Stimulated activated CD4-positive, alpha-beta T cell treated with anti-CD3 and anti-CD28 coated beads, TNF-alpha, amount 100 ng/mL, for 4 hours (primary cell): ENCODE measurements at regions not wholly inside any gene's neighbourhood (a gene's known extent, or its start where the extent isn't known, plus 50 kb on each side); places are given as distances from the start of the nearest gene placed in this dataset.
"Not testable (repeated sequence)": the region's sequence is repeated elsewhere in the genome, so short reads cannot be mapped to it uniquely, and the experiment has no call there.

Experiments used
- DNase-seq, 3 experiments: peaks; one replicate each; pipeline ENCODE4 v3.0.0-alpha.2; 2020; ENCODE audit warnings: low read depth in 3 of 3

GRCh38 chr2:14047491-14047890 is 585.0 kb upstream of the LRATD1 start:
- no peak for DNase-seq

DNA sequence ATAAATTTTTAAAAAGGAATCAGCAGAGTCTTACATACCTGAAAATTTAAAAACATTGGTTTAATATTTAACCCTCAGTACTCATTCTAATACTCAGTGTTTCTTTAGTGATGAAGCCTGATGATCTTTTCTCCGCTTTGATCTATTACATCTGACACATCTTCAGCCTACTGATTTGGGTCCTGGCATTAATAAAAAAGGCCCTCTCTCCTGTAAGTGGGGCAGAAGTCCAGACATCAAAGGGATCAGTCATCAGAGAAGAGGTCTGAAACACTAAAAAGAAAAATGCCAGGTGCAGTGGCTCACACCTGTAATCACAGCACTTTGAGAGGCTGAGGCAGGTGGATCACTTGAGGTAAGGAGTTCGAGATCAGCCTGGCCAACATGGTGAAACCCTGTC is 581.1 kb upstream of the LRATD1 start:
- DNase-seq: no peak

GRCh38 chr2:14053105-14053504 is 579.4 kb upstream of the LRATD1 start:
- DNase-seq: no peak

- no peak for DNase-seq
Observed at GRCh38 chr2:14064346-14064745, 568.2 kb upstream of the LRATD1 start.

DNA sequence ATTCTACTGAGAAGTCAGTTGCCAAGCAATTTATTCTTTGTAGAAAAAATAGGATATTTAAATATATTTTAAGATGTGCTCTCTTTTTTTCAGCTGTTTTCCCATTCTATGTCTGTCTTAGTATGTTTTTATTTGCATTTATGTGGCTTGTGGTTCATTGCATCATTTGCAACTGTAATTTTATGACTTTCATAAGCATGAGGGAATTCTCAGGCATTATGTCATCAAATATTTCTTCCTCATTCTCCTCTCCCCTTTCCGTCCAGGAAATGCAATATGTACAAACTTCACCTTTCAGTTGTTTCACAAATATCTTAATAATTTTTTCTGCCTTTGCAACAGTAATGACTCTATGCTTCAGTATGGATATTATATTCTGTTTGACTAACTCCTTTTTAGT is 560.2 kb upstream of the LRATD1 start:
- DNase-seq: no peak

DNA sequence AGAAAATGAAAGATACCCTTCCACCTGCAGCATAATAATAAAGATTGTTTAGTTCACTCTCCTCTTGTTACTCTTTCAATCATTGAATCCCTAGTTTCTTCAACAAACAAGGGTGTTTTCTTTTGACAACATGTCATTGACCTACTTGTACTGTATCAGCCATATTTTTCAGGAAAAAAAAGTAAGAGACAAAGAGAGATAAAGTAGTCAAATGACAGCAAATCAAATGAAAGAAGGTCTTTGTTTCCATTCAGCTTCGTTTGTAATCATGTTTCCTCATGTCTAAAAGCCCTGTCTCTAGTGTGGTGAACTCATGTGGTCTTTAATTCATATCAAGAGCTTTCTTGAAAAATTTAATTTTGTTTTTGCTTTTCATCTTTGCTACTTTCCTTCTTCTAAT is 557.8 kb upstream of the LRATD1 start:
- no peak for DNase-seq

- DNase-seq: no peak
Observed at GRCh38 chr2:14079576-14079975, 552.9 kb upstream of the LRATD1 start.

DNA sequence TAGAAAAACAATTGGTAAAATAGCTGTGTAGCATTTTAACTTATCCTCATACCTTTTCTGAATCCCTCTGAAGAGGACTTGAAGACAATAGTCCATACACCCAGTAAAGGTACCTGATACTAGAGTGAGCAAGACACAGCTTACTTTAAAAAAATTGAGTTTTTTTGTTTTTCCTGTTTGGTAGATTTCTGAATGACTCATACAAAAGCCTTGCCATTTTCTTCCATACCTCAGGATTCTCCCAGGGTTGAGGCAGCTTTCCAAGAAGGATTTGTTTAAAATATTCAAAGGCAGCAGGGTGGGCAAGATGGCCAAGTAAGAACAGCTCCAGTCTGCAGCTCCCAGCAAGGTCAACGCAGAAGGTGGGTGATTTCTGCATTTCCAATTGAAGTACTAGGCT is 551.0 kb upstream of the LRATD1 start:
- no peak for DNase-seq

DNA sequence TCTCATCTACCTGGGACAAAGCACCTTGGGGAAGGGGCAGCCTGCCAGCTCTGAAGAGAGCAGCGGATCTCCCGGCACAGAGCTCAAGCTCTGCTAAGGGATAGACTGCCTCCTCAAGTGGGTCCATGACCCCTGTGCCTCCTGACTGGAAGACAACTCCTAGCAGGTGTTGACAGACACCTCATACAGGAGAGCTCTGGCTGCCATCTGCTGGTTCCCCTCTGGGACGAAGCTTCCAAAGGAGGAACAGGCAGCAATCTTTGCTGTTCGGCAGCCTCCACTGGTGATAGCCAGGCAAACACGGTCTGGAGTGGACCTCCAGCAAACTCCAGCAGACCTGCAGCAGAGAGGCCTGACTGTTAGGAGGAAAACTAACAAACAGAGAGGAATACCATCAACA is 549.9 kb upstream of the LRATD1 start:
- no peak for DNase-seq

DNA sequence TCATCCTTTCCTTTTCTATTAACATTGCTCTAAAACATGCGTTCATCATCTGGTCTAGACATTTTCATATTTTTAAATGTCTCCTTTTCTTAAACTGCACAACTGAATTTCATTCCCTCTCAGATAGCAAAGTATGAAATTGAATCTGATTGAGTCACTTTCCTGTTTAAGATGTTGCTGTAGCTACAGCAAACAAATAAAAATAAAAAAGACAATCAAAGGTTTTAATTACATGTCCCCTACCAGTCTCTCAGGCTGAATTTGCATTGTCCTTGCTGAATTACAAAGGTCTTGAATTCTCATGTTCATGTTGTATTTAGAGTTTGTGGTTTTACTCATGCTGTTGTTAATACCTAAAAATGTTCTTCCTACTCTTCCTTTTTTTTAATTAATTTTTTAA is 537.9 kb upstream of the LRATD1 start:
- DNase-seq: no peak

DNA sequence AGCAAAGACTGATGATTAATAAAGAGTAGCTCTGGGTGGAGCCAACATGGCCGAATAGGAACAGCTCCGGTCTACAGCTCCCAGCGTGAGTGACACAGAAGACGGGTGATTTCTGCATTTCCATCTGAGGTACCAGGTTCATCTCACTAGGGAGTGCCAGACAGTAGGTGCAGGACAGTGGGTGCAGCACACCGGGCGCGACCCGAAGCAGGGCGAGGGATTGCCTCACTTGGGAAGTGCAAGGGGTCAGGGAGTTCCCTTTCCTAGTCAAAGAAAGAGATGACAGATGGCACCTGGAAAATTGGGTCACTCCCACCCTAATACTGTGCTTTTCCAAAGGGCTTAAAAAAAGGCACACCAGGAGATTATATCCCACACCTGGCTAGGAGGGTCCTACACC is 533.4 kb upstream of the LRATD1 start:
- not testable (repeated sequence) for DNase-seq

DNA sequence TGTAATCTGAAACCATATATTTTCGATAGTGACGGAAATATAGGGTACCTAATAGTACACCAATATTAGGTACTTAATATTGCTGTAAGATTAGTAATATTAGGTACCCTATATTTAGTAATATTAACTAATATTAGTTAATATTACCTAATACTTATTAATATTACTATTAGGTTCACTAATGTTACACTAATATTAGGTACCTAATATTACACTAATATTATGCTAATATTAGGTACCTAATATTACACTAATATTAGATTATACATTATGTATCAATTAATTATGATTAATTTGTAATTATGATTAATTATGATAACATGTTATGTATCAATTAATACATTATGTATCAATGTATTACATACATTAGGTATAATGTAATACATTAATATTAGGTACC is 518.2 kb upstream of the LRATD1 start:
- no peak for DNase-seq

DNA sequence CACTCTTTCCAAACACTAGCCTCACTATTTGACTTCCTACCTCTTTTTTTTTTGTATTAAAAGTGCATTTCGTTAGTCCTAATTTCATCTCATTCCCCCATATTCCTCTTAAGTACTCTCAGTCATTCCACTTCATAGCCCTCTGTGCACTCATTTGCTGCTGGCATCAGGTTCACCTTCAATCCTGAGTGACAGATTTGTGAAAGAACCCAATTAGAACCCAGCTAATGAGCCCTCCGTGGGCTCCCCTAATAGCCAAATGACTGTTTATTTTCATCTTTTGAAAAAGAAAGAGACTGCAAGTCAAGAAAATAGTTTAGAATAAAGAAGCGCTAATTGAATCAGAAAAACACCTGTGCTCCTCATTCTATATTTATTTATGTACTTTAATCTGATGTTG is 512.1 kb upstream of the LRATD1 start:
- no peak for DNase-seq

- DNase-seq: no peak
Observed at GRCh38 chr2:14123436-14124103, 508.9 kb upstream of the LRATD1 start.

GRCh38 chr2:14125624-14126293 is 506.8 kb upstream of the LRATD1 start:
- no peak for DNase-seq

DNA sequence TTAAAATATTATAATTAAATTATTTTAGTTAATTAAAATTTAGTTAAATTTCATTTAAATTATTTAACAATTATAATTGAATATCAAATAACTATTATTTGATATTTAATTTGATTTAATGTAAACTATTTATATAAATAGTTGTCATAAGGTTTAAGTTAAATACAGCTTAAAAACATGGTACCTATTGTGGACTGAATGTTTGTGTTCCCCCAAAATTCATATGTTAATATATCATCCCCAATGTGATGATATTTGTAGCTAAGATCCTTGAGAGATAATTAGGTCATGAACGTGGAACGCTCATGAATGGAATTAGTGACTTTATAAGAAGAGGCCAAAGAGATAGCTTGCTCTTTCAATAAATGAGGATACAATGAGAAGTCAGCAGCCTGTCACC is 505.7 kb upstream of the LRATD1 start:
- DNase-seq: no peak

DNA sequence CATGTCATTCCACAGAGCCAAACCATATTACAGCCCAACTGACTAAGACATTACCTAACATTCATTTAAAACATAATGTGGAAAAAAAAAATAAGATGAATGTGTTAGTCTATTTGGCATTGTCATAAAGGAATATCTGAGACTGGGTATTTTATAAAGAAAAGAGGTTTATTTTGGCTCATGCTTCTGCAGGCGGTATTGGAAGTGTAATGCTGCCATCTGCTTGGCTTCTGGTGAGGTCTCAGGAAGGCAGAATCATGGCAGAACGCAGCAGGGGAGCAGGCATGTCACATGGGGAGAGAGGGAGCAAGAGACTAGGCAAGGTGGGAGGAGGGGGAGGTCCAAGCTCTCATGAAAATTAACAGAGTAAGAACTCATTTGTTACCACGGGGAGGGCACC is 504.8 kb upstream of the LRATD1 start:
- no peak for DNase-seq

DNA sequence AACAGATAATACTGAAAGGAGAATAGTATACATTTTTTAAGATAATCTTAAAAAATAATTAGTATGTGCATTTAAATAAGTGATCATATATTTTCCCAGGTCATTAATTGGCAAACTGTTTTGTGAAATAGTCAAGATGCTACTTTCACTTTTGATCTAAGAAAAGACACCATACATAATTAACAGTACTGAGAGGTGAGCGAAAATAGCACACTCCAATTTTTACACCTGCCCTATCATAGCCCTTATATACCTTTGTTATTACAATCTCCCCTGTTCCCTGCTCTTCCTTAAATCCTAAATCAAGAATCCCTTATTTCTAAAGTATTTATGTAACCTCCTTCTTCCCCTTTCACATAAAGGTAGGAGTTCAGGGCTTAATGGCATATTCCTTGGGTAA is 500.1 kb upstream of the LRATD1 start:
- no peak for DNase-seq

- no peak for DNase-seq
Observed at GRCh38 chr2:14134771-14135170, 497.7 kb upstream of the LRATD1 start.

GRCh38 chr2:14136030-14136429 is 496.5 kb upstream of the LRATD1 start:
- no peak for DNase-seq

GRCh38 chr2:14137643-14138042 is 494.9 kb upstream of the LRATD1 start:
- DNase-seq: no peak

DNA sequence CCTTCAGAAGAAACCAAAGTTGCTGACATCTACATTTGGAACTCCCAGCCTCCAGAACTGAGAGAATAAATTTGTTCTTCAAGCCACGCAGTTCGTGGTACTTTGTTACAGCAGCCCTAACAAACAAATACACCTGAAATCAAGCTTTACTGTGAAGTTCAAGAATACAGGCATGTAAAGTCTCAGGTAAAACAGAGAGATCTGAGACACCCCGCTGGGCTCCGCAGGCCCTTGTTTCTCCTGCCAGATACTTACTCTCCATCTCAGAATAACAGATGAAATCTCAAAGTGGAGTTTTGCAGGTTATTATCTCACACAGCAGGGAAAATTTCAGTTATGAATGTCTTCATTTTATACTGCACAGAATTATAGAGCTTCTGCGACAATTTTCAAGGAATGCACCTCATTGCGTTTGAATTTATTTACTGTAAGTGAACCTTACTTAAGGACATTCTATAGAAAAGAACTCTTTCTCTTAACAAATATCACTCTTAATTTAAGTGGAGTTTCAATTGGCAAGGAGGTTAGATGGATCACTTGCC is 492.4 kb upstream of the LRATD1 start:
- no peak for DNase-seq

DNA sequence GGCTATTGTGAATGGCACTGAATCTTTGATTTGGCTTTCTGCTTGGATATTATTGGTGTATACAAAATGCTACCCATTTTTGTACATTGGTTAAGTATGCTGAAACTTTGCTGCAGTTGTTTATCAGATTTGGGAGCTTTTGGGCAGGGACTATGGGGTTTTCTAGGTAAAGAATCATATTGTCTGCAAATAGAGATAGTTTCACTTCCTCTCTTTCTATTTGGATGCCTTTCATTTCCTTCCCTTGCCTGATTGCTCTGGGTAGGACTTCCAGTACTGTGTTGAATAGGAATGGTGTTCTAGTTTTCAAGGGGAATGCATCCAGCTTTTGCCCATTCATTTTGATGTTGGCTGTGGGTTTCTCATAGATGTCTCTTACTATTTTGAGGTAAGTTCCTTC is 489.1 kb upstream of the LRATD1 start:
- DNase-seq: no peak

GRCh38 chr2:14148216-14148615 is 484.3 kb upstream of the LRATD1 start:
- no peak for DNase-seq
